Medulla oblongata (tissue), 1 donor: ENCODE measurements at regions not wholly inside any gene's neighbourhood (a gene's known extent, or its start where the extent isn't known, plus 50 kb on each side); places are given as distances from the start of the nearest gene placed in this dataset.

ENCODE experiments used
- DNase-seq: peaks from one replicate; pipeline ENCODE4 v3.0.0-alpha.2; 2015; ENCODE audit errors: extremely low spot score

DNA sequence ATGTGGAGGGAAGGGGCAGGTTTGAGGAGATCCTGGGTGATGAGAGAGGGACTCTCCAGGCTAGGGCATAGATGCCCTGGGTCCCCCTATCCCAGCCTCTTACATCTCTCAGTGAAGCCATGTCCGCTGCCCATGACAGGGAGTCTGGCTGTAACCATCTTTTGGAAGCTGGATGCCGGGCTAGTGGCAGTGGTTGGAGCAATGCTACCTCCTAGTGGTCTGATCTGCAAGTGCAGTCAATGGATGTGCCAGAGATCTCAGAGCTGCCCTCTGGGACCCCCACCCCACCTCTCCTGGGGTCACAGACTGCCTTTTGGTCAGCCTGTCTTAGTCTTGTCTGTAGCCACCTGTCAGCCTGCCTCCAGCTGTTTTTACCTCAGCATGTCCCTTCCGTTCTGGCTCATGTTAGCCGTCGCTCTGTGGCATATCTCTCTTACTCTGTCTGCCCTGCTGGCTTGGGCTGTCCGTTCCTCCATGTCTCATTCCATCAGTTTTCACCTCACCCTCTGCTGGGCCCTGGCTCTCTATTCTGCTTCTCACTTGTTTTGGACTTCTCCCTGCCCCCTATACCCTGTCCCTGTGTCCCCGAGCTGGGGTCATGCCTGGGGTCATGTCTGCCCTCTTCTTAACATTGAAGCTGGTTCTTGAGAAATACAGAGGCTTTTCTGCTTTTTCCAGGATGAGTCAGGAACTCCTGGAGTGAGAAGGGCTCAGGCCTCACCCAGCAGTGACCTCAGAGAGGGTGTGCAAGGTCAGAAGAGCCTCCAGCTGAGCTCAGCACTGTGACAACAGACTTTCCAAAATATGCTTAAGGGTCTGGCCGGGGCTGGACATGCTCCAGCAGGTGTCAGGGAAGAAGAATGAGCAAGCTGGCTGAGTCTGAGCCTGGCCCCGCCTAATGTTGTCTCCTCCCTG, 52.0 kb upstream of the THY1 start:
- peak; percentile 85 for DNase-seq

DNA sequence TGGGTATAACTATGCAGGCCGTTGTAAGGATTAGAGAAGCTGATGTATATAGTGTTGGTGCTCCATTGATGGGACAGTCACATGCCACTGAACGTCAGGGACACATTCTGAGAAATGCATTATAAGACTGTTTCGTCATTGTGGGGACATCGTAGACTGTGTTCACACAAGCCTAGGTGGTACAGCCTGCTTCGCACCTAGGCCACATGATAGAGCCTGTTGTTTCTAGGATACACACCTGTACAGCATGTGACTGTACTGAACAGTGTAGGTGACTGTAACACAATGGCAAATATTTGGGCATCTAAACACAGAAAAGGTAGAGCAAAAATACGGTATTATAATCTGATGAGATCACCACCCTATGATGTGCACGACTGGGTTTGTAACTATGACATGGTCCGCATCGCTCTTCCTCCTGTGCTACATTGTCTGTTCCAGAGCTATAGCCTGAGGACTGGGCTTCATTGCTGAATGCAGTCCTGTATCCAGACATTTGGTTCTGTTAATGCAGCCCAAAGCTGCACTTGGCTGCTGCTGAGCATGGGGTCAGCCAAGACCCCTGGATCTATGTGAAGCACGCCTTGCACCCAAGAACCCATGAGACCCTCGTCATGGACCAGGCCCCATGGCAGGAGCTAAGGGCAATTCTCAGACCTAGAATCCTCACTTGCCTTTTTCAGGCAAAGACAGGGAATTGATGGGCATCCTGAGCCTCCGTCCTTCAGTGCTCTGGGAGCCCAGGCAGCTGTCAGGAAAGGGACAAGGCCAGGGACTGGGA, 51.1 kb upstream of the THY1 start:
- DNase-seq = no peak

GRCh38 chr11:119473226-119473625, 50.3 kb upstream of the THY1 start:
- DNase-seq = no peak

DNA sequence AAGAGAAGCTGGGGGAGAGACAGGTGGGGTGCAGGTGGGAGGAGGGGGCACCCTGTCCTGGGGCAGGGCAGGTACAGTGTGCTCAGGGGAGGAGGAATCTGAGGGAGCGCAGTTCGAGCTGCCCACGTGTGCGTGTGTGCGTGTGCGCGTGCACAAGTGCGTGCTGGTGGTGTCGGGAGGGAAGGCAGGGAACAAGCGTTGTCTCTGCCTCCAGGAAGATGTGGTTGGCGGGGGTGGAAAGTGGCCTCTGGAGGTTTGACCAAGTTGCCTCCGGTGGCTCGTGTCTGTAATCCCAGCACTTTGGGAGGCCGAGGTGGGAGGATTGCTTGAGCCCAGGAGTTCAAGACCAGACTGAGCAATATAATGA, 49.9 kb upstream of the THY1 start:
- no peak for DNase-seq
